CD4-positive, alpha-beta T cell treated with Interferon gamma for 1 hour (primary cell): ENCODE measurements at regions not wholly inside any gene's neighbourhood (a gene's known extent, or its start where the extent isn't known, plus 50 kb on each side); places are given as distances from the start of the nearest gene placed in this dataset.
"Not testable (repeated sequence)": the region's sequence is repeated elsewhere in the genome, so short reads cannot be mapped to it uniquely, and the experiment has no call there.

Source experiments
- DNase-seq: peaks from one replicate; pipeline ENCODE4 v3.0.0-alpha.2; 2020

DNA sequence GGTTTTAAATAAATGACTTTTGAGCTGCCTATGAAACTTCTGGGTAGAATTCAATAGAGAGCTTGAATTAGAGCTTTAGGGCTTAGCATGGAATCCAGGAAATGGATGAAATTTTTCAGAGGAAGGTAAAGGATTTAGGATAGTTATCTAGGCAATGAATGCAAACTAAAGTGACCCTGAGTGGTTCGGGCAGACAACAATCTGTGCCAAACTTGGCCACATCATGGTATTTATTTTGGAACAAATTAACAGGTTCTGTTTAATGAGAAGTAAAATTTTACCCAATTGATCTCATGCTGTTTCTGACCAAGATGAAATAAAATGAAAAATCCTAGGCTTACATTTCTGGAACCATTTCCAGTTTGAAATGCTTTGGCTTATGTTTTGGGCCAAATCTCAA lies 934.4 kb downstream of the MAT2B start:
- DNase-seq, result no peak

DNA sequence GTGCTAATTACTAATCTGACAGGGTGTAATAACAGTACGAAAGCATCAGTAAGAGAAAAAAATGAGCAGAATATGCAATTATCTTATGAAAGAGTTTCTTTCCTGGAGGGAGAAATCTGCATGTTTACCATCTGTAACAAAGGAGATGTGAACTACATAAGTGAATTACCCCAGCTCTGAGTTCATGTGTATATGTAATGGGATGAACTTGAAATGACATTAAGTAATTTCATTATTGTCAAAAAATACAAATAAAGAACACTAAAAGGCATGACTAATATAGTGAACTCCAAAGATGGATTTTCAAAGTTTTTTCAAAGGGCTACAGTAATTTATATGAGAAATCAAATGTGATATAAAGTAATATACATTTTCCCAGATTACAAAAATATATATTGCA lies 944.0 kb downstream of the MAT2B start:
- DNase-seq, result no peak

DNA sequence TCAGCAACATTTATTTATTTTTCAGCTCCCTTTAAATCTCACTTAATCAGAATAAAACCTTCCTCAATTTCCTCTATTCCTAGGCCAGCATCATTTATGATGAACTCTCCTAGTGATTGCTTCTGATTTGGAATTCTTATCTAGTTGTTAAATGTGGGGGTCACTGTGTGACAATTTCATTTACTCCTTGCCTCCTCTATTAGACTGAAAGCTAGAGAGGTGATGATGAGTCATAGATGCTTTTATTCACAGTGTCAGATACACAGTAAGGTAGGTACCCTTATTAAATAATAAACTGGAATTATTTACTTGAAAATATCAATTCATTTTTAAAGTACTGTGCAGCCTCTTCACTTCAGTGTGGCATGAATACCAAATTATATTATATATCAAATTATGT lies 960.6 kb downstream of the MAT2B start:
- no peak for DNase-seq

DNA sequence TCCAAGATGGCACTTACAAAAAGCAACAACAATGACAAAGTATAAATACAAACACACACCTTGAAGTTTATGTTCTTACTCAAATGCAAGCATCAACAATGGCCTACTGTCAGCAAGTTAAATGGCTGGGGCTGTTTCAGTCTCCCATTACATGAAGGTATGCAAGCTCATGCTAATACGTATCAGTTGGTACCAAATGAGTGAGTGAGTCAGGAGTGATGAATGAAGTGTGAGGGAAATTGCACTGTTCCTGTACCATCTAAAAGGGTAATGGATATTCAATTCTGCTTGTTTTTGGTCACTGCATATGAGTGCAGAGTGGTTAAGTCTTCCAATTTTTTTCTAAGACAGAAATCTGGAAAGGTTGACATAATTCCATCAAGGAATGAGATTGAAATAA lies 964.9 kb downstream of the MAT2B start:
- DNase-seq, result no peak

DNA sequence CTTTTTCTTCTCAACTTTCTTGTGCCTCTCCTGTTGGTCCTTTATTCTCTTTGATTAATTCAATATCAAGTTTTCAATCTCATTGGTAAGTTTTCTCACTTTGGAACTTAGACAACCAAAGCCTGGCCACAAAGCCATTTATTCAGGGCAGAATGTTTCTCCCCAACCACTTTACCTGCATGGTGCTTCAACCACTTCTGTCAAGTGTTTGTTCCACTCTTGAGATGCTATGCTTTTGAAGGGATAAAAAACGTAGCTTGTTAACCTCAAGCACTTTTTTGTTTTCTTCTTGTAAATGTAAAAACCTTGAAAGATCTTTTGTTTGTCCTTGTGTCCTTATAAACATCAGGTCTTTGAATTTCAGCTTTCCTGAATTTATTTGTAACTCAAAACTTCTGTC lies 966.7 kb downstream of the MAT2B start:
- DNase-seq, result no peak

DNA sequence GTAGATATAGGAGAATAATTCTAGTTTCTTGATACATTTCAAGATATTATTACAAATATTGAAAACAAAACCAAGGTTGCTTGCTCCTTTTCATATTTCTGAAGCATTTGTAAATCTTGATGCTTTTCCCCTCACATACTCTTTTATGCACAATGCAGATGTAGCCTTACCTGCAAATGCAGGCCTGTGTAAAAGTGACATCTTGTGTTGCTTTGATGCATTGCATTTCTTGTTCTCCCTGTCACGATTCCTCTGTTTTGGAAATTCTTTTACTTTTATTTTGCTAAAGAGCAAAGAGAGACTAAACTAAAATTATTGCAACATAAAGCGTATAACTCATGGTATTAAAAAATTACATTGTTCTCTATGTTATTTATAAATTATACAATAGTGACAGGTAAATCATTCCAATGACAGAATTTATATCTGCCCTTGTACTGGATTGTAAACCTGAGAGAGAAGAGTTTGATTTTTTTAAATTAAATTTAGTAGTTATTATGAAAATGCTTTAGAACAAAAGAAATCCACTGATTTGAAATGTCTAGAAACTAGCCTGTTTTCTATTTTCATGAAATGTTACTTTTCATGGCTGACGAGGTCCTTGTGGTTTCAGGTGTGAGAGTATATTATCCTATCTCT lies 970.0 kb downstream of the MAT2B start:
- no peak for DNase-seq

DNA sequence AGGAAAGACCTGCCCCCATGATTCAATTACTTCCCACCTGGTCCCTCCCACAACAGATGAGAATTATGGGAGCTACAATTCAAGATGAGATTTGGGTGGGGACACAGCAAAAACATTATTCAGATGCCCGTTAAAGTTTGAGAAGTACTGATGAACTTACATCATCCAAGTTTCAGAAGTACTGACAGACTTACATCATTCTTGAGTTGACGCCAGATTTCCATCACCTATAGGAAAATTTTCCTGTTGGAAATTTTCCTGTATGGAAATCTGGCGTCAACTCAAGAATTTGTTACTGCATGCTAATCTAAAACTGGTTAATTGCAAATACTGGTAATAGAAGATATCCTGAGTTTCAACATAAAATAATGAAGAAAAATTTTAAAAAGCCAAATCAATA lies 975.9 kb downstream of the MAT2B start:
- DNase-seq, result no peak

DNA sequence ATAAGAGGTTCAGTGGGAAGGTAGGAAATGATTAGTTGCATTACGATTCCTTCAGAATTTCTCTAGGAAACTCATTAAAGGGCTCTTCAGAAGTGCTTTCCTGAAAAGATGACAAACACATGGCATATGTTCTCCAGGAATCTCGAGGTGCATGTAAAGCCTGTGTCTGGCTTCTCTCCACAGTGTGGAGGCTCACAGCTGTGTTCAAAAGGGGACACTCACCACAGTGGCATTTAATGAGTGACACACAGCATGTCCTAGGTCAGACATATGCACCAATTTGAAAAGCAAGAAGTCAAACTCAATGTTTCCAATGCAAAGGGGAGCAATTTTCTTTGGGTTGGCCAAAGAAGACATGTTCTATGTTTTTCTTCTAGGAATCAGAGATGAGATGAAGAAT lies 976.9 kb downstream of the MAT2B start:
- no peak for DNase-seq

DNA sequence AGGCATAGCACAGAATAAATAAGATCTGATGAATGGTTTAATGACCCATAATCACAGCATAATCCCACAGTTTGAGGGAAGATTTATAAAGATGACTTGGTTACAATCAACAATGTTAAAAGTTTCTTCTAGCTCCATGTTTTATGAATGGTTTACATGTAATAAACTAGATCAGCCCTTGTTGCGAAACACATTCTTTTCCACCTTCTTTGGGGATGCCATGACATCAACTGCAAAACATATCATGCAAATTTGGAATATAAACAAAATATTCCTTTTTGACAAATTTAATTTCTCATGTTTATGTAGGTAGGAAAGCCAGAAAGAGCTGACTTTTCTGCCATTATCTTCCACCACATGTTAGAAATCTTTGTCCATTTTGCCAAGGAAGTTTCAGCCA lies 979.5 kb downstream of the MAT2B start:
- DNase-seq, result no peak

DNA sequence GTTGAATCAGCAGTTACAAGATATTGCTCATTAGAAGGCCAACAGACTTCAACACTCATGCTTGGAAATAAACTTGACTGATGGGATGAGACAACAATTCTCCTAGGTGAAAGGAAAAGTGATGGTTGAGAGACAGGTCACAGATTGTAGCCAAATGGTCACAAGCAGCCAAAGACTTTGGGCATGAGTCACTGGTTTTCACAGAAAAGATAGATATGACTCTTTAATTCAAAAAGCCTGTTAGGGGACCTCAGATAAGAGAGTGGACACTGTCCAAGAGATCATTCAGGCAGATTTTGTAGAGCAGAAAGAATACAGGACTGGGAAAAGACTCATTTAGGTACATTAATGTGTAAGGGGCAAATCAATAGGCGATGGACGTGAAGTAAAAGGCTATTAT lies 982.5 kb downstream of the MAT2B start:
- DNase-seq, result no peak

DNA sequence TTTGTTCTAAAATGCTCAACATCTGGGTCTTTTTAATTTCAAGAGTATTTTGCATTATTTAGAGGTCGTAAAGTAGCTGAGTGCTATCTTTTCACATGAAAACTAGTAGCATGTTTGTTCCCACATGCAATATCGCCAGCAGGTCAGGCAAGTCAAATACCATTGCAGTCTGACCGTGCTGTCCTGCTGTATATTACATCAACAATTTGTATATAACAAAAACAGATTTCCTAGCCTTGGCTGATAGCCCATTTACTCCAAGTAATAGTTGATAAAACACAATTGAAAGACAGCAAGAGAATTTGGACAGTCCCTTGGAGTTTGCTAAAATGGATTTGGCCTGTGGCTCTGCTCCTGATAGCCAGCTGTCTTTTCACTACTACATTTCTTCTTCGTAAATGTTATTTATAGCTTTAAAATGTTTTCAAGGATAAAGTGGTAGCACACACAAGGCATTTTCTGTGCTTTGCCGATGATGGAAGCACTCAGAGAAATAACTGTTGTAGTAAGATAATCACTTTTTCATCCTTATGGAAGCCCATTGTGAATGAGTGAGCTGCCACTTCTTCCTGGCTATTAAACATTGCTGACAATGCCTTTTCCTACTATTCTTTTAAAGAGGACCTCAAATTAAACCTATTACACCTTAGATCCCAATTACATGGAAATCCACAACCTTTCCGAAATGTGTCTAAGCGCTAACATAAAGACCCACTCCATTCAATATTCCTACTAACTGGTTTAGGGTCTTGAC lies 992.1 kb downstream of the MAT2B start:
- DNase-seq, result no peak

DNA sequence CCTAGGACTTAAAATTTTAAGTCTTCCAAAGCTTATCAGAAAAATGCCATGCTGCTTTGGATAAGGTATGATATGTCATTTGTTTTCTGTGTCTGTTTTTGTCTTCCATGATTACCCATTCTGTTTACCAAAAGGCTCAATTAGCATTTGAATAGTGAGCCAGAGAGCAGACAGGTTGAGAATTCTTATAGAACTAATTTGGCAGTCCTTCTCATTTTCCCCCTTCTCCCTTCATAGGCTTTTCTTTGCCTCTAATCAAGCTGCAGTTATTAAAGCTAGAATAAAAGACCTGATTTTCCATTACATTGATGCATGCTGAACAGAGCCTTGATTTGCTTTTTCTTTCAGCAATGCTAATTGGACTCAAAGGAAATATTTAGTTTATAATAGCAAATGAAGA lies 993.0 kb downstream of the MAT2B start:
- no peak for DNase-seq

DNA sequence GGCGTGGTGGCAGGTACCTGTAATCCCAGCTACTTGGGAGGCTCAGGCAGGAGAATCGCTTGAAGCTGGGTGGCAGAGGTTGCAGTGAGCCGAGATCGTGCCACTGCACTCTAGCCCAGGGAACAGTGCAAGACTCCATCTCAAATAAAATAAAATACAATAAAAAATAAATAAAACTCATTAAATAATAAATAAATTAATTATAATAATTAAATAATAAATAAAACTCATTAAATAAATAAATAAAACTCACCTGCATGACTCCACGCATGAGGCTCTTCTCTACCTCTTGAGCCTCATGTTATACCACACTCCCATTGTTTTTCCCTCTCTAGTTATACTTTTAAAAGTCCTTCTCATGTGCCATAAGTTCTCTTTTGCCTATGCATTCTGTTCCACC lies 995.4 kb downstream of the MAT2B start:
- DNase-seq, result no peak

DNA sequence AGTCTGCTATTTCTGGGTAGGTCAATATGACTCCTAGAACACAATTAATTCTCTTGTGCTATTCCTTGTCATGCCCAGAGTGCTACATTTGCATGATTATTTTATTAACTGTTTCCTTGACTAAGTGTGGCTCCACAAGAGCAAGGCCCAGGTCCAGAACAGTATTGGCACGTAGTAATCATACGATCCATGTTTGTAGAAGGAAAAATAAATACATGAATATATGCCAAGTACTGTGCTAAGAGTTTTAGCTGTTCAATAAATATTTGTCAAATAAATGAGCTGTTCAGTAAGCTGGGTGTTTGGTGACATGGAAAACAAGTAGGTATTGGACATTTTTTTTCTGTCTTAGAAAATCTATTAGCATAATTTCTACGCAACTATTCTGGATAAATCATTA lies 995.9 kb downstream of the MAT2B start:
- DNase-seq, result no peak

DNA sequence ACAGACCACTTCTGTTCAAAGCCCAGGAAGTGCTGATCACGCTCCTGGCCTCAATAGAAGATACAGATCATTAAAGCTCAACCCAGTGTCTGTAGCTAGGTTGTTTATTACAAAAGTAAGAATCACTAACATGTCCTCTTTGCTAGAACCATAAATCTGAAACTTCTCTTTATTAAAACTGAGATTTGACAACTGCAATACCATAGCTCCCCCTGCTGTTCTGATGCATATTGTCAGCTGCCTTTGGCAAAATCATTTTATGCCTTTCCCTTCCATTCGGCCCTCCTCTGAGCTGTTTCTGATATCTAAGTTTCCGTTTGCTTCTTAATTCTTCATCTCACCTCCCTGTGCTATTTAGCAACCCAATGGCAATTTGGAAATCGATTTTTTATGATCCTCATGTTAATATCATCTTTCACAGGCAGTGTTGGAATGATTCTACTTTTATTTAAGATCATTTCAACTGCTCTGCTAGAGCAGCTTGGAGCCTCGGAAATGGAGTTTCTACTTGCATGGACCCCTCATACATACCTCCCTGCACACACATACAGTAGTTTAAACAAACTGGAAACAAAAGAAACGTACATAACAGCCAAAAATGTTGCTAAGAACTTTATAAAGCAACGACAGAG lies 998.8 kb downstream of the MAT2B start:
- no peak for DNase-seq

DNA sequence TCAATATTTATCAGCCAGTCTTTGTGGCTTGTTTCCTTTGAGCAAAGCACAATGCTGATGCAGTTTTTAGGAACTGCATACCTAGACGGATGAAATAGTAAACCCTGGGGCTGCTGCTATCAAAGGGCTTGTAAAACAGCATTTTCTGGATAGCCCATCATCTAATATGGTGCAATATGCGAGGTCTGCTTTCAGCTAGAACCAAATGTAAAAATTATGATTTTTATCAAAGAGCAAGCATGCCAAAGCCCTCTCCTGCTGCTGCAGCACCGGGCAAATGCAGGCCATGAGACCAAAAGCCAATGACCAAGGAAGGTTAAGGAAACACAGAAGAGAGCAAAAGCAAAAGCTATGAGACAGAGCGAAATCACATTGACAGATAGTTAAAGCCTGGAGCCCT lies 1000.4 kb downstream of the MAT2B start:
- no peak for DNase-seq

DNA sequence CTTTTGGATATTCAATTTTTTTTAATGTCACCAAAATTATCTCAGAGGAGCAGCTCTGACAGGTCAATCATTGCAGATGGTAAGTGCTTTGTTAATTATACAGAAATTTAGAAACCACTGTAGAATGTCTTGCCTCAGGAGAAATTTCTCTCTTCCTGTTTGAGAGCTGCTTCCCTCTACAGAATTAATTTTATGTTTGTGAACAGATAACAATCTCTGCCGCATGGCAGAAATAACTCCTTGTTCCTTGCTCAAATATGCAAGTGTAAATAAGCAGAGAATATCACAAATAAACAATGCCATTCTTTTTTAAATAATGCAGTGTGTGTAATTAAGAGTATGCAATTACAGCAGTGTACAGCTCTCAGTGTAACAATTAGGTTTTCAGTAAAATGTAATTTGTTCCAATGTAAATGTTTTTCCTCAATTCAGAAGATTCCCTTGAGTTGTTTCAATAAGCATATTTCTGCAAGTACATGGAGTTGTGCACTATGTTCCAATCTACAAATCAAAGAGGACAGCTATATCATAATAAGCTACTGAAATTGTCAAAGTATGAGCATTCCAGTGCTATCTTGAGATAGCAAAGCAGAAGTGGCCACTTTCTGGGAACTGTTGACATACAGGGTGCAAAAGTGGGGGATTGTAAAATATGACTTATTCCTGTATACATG lies 1012.8 kb downstream of the MAT2B start:
- DNase-seq, result no peak

DNA sequence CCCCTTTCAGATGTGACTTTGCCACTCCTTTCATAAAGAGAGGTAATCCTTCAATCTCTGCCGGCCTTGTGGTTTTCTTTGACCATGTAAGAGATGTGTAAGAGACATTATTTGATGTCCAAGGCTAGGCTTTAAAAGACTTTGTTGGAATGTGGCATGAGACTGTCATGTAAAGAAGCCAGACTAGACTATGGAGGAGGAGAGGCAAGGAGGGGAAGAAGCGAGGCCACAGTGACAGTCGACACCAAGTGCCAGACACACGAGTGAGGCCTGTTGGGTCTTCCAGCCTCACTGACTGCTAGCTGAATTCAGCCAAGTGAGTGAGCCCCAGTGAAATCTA lies 1013.3 kb downstream of the MAT2B start:
- no peak for DNase-seq

DNA sequence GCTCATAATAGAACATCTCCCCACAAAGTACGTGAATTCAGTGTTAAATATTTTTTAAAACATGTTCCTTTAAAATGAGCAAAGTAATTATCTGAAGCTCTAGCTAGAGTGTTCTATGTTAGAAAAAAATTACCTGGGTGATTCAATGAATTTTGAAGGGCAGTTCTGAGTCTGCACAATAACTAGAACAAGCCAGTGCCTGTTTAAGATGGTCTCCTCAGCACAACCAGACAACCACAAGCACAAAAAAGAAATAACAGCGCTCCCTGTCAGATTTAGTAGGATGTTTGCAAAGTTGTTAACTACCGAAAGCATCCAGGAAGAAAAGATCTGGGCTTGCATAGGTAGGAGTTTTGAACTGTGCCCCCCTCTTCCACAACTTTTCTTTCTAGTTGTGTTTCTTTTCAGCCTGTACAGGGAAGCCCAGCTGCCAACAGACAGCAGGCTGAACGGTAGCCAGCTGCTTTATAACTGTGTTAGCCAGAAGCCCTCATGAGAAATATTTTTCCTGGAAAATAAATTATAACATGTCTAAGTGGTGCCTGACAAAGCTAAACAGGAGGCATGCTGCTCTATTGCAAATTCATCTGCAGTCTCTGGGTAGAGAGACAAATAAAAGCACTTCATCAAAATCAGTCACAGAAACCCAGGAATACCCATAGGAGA lies 1026.9 kb downstream of the MAT2B start:
- DNase-seq, result no peak

DNA sequence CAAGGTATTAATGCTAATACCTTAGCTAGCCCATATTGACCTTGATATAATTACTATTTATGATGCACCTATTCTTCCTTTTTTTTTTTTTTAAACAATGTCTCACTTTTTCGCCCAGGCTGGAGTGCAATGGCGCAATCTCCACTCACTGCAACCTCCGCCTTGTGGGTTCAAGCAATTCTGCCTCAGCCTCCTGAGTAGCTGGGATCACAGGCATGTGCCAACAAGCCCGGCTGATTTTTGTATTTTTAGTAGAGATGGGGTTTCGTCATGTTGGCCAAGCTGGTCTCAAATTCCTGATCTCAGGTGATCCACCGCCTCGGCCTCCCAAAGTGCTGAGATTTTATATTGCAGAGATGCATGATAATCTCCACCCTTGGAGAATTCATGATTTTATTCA lies 1028.0 kb downstream of the MAT2B start:
- not testable (repeated sequence) for DNase-seq

DNA sequence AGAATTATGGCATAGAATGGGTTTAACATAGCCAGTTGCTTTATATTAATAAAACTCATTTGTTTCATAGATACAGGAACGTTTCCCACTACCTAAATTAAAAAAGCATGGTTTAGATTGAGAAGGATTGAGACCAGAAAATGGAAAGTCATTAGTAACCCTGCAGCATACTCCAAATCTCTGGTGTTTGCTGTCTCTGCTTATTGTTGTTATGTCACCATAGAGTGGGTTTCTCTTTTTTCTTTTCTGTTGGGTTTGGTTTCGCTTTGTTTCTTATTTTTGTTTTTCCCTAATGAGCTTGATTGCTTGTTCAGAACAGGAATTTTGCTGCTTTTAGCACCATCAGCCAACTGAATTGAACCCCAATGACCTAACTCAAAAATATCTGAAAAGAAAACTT lies 1034.8 kb downstream of the MAT2B start:
- no peak for DNase-seq

DNA sequence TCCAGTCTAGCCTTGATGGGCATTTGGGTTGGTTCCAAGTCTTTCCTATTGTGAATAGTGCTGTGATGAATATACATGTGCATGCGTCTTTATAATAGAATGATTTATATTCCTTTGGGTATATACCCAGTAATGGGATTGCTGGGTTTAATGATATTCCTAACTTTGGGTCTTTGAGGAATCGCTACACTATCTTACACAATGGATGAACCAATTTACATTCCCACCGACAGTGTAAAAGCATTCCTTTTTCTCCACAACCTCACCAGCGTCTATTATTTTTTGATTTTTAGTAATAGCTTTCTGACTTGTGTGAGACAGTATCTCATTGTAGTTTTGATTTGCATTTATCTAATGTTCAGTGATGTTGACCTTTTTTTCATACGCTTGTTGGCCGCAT lies 1040.1 kb downstream of the MAT2B start:
- DNase-seq, result no peak

DNA sequence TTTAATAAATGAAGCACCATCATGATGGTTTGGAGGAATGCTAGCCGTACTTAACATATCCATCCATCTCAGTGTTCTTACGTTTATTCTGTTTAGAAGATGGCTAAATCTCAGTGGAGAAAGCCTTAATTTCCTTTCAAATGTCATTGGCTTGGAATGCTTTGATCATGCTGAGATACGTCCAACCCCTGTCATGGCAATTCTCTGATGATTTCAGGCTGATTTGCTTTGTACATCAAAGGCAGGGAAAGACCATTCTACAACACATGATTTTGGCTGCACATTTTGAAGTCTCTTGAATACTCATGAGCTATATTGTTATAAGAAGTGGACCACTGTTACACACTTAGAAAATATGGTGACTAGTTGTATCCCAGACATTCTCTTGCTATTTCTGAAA lies 1048.4 kb downstream of the MAT2B start:
- DNase-seq, result no peak

DNA sequence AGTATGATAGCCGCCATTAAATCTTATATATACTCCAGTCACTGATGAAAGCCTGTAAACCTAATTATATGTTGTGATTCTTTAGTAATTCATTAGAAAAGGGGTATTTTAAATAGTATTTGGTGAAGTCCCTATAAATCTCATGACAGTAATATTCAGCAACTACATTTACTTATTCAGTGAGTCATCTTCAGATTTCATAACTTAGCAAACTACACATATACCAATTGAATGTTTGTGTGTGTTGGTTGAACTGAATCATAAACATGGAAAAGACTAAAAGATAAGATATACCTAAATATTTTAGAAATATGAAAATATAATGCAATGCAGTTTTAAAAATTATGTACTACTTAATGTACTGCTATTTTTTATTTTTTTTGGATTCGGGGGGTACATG lies 1050.4 kb downstream of the MAT2B start:
- DNase-seq, result no peak
